Panc1 (cell line): ENCODE measurements at regions not wholly inside any gene's neighbourhood (a gene's known extent, or its start where the extent isn't known, plus 50 kb on each side); places are given as distances from the start of the nearest gene placed in this dataset.

Experiments
- ATAC-seq: fragments of 200-7000 bp; cut with Tn5 transposase; 2 replicates; pipeline ENCODE4 v1.9.1; 2020; ENCODE audit warnings: mild to moderate bottlenecking, moderate library complexity
- BruUV-seq: library from RNA; stranded (reverse); fragments of 400-500 nt; replicated peaks from 2 replicates; lab custom pipeline; 2021; lab: Mats Ljungman, UMichigan
- CTCF ChIA-PET: fragments of 300-600 bp; sonication (Branson Sonifier 250); formaldehyde crosslinking; loops from one replicate; lab custom pipeline; 2022; ENCODE audit warnings: antibody characterized with exemption; lab: Charles Lee
- POLR2A ChIA-PET: fragments of 300-600 bp; sonication (Branson Sonifier 250); formaldehyde crosslinking; loops from one replicate; lab custom pipeline; 2022; ENCODE audit warnings: antibody characterized with exemption; lab: Charles Lee
- DNase-seq: peaks from one replicate; pipeline ENCODE4 v3.0.0-alpha.2; 2010; ENCODE audit warnings: low read depth, low spot score
- H3K27ac ChIP-seq: 2 replicates; pipeline ENCODE4 v1.5.1; 2011; ENCODE audit warnings: mild to moderate bottlenecking, low read length, inconsistent platforms
- H3K27me3 ChIP-seq: fragments of 200-500 bp; sonication (Bioruptor generic); 2 replicates; pipeline ENCODE4 v1.6.0; 2014; ENCODE audit warnings: low read length, inconsistent platforms; ENCODE audit not compliant: control insufficient read depth, insufficient read depth
- H3K36me3 ChIP-seq: fragments of 200-500 bp; sonication (Bioruptor generic); 2 replicates; pipeline ENCODE4 v1.5.1; 2014; ENCODE audit warnings: inconsistent platforms, mild to moderate bottlenecking, low read length, moderate library complexity; ENCODE audit not compliant: control insufficient read depth, insufficient read depth
- H3K4me1 ChIP-seq: 2 replicates; pipeline ENCODE4 v1.5.1; 2011; ENCODE audit warnings: inconsistent platforms, mild to moderate bottlenecking, low read length, moderate library complexity; ENCODE audit not compliant: control insufficient read depth, insufficient read depth
- H3K4me3 ChIP-seq, 2 experiments: 2 replicates each; pipeline ENCODE4 v1.5.1; 2011 to 2012; ENCODE audit warnings: low read depth in 2 of 2, low read length in 2 of 2, mild to moderate bottlenecking in 2 of 2, inconsistent platforms in 1 of 2, moderate library complexity in 1 of 2
- H3K9me3 ChIP-seq: fragments of 200-500 bp; sonication (Bioruptor generic); 2 replicates; pipeline ENCODE4 v1.5.1; 2014; ENCODE audit warnings: low read depth, mild to moderate bottlenecking, inconsistent platforms, low read length, moderate library complexity; ENCODE audit not compliant: control insufficient read depth, insufficient read depth
- CTCF ChIP-seq: fragments of 450-650 bp; IDR thresholded peaks from 2 replicates; pipeline ENCODE4 v1.5.1; 2017; ENCODE audit warnings: mild to moderate bottlenecking
- POLR2AphosphoS5 ChIP-seq: IDR thresholded peaks from 2 replicates; pipeline ENCODE4 v1.6.1; 2012; ENCODE audit warnings: mild to moderate bottlenecking, low read depth, low read length, moderate library complexity
- REST ChIP-seq, 2 experiments: IDR thresholded peaks; 2 replicates each; pipeline ENCODE4 v1.6.1; 2011 to 2012; ENCODE audit warnings: low read depth in 2 of 2, control low read depth in 1 of 2, low read length in 1 of 2, mild to moderate bottlenecking in 1 of 2, moderate library complexity in 1 of 2; ENCODE audit not compliant: insufficient read depth in 1 of 2
- SIN3A ChIP-seq: IDR thresholded peaks from 2 replicates; pipeline ENCODE4 v1.6.1; 2012; ENCODE audit warnings: low read depth, mild to moderate bottlenecking, low read length, moderate library complexity, borderline replicate concordance; ENCODE audit not compliant: insufficient read depth
- TCF7L2 ChIP-seq: IDR thresholded peaks from 2 replicates; pipeline ENCODE4 v1.6.1; 2011; ENCODE audit warnings: mild to moderate bottlenecking, low read depth, low read length, inconsistent platforms
- in situ Hi-C: cut with HindIII; loops from 2 replicates; pipeline ENCODE4 v1.10.0; 2016; ENCODE audit warnings: low sequenced_read_pairs, low pct_unique_long_range_greater_than_20kb
- intact Hi-C: fragments of 100-400 bp; cut with micrococcal nuclease; formaldehyde crosslinking; loops from one replicate; pipeline ENCODE4 v1.10.0; 2022; ENCODE audit not compliant: unreplicated experiment

- Histone ChIP-seq H3K27ac (no peak overlapping the region), H3K27me3 (no peaks in the 10 kb centered on the region), H3K9me3 (no peaks in the 10 kb centered on the region), H3K36me3 (no peaks in the 10 kb centered on the region), H3K4me3 (no peak overlapping the region), H3K4me1 (no peaks in the 10 kb centered on the region)
- no peak for ATAC-seq
- DNase-seq: no peak
- TF ChIP-seq SIN3A (no peak), POLR2AphosphoS5 (no peak), REST (IDR thresholded peaks at IDR 0.05; ENCODE audit: insufficient read depth in 1 of 2, low read depth in 2 of 2, low read length in 1 of 2) (no peak), CTCF (no peak), TCF7L2 (no peak)
- in situ Hi-C loops: no loop called here
- no TSS peak for BruUV-seq
- ChIA-PET POLR2A (no interaction called here), CTCF (no interaction called here)
- intact Hi-C loops: no loop called here
Observed at GRCh38 chr22:27648853-27649252, 152.7 kb downstream of the MN1 start.

GRCh38 chr22:27650572-27650971 is 151.0 kb downstream of the MN1 start:
- CTCF ChIA-PET: no interaction called here
- intact Hi-C loops: no loop called here
- no peaks in the 10 kb centered on the region for H3K4me1 ChIP-seq

More at GRCh38 chr22:27650572-27650971, 151.0 kb downstream of the MN1 start:
- BruUV-seq: no TSS peak
- no peaks in the 10 kb centered on the region for H3K36me3 ChIP-seq
- no peak overlapping the region for H3K27ac ChIP-seq
- in situ Hi-C loops: no loop called here
- POLR2A ChIA-PET: no interaction called here
- no peaks in the 10 kb centered on the region for H3K27me3 ChIP-seq
- ATAC-seq: no peak
- no peaks in the 10 kb centered on the region for H3K9me3 ChIP-seq
- no peak for DNase-seq
- TF ChIP-seq TCF7L2 (no peak), SIN3A (no peak), POLR2AphosphoS5 (no peak), CTCF (no peak), REST (IDR thresholded peaks at IDR 0.05; ENCODE audit: insufficient read depth in 1 of 2, low read depth in 2 of 2, low read length in 1 of 2) (no peak)
- H3K4me3 ChIP-seq: no peak overlapping the region
